H1 (cell line): ENCODE measurements at regions not wholly inside any gene's neighbourhood (a gene's known extent, or its start where the extent isn't known, plus 50 kb on each side); places are given as distances from the start of the nearest gene placed in this dataset.

Experiments used
- CREB1 ChIP-seq: IDR thresholded peaks from 2 replicates; pipeline ENCODE4 v1.6.1; 2012; ENCODE audit warnings: inconsistent platforms
- EP300 ChIP-seq, 2 experiments: IDR thresholded peaks; 1 replicate in 1 of 2; 2 replicates in 1 of 2; pipeline ENCODE4 v1.6.1; 2011 to 2012; ENCODE audit warnings: low read depth in 2 of 2, low read length in 2 of 2, mild to moderate bottlenecking in 2 of 2, borderline replicate concordance in 1 of 2, inconsistent platforms in 1 of 2, moderate library complexity in 1 of 2
- FOSL1 ChIP-seq: IDR thresholded peaks from 2 replicates; pipeline ENCODE4 v1.6.1; 2011; ENCODE audit warnings: mild to moderate bottlenecking, low read depth, low read length, moderate library complexity; ENCODE audit not compliant: insufficient read depth
- KDM1A ChIP-seq: fragments of 200-600, 300-600 bp; sonication (generic); IDR thresholded peaks from 2 replicates; pipeline ENCODE4 v1.7.1; 2016; ENCODE audit warnings: mild to moderate bottlenecking, low read length, borderline replicate concordance
- SP1 ChIP-seq: IDR thresholded peaks from 2 replicates; pipeline ENCODE4 v1.6.1; 2011; ENCODE audit warnings: low read depth, low read length
- SUZ12 ChIP-seq: fragments of 200-600 bp; sonication (generic); IDR thresholded peaks from 2 replicates; pipeline ENCODE4 v1.6.1; 2012; ENCODE audit warnings: mild to moderate bottlenecking, inconsistent platforms, low read length, moderate library complexity, mixed read lengths
- TCF12 ChIP-seq: IDR thresholded peaks from 2 replicates; pipeline ENCODE4 v1.6.1; 2011; ENCODE audit warnings: low read depth, mild to moderate bottlenecking, low read length
- TF ChIP-seq, protein P1 (sequence below): IDR thresholded peaks from 2 replicates; pipeline ENCODE4 v1.6.1; 2011; ENCODE audit warnings: low read depth, mild to moderate bottlenecking, low read length; ENCODE audit not compliant: insufficient read depth
- TF ChIP-seq, protein P2 (sequence below), 3 experiments: IDR thresholded peaks; 1 replicate in 2 of 3; 2 replicates in 1 of 3; pipeline versions ENCODE4 v1.5.1 to v1.6.1; 2011; ENCODE audit warnings: low read length in 3 of 3, mild to moderate bottlenecking in 3 of 3, inconsistent platforms in 2 of 3, low read depth in 1 of 3, moderate library complexity in 1 of 3; ENCODE audit not compliant: insufficient read depth in 1 of 3; ENCODE audit errors: control extremely low read depth in 1 of 3

DNA sequence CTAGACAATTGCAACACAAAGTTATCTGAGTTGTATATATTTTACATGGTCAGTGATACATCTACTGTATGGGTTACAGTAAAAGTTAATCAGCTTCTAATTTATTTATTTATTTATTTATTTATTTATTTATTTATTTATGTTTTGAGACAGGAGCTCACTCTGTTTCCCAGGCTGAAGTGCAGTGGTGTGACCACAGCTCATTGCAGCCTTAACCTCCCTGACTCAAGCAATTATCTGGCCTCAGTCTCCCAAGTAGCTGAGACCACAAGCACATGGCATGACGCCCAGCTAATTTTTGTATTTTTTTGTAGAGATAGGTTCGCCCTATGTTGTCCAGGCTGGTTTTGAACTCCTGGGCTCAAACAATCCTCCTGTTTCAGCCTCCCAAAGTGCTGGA lies 241.6 kb downstream of the PTPRC start:
- TF ChIP-seq, protein P1, sequence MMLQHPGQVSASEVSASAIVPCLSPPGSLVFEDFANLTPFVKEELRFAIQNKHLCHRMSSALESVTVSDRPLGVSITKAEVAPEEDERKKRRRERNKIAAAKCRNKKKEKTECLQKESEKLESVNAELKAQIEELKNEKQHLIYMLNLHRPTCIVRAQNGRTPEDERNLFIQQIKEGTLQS = no peak
- TF ChIP-seq FOSL1 (no peak), EP300 (IDR thresholded peaks at IDR 0.05; ENCODE audit: borderline replicate concordance in 1 of 2, low read depth in 2 of 2, low read length in 2 of 2) (no peak), SP1 (no peak), KDM1A (no peak), CREB1 (no peak), TCF12 (no peak), SUZ12 (no peak)
- TF ChIP-seq, protein P2, sequence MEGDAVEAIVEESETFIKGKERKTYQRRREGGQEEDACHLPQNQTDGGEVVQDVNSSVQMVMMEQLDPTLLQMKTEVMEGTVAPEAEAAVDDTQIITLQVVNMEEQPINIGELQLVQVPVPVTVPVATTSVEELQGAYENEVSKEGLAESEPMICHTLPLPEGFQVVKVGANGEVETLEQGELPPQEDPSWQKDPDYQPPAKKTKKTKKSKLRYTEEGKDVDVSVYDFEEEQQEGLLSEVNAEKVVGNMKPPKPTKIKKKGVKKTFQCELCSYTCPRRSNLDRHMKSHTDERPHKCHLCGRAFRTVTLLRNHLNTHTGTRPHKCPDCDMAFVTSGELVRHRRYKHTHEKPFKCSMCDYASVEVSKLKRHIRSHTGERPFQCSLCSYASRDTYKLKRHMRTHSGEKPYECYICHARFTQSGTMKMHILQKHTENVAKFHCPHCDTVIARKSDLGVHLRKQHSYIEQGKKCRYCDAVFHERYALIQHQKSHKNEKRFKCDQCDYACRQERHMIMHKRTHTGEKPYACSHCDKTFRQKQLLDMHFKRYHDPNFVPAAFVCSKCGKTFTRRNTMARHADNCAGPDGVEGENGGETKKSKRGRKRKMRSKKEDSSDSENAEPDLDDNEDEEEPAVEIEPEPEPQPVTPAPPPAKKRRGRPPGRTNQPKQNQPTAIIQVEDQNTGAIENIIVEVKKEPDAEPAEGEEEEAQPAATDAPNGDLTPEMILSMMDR (IDR thresholded peaks at IDR 0.05; ENCODE audit: control extremely low read depth in 1 of 3, insufficient read depth in 1 of 3, low read depth in 1 of 3, low read length in 3 of 3) = no peak
